Activated CD4-positive, alpha-beta T cell treated with anti-CD3 and anti-CD28 coated beads, Interleukin-2, amount 10 ng/mL, durations not matched to agents 7 days and 5 days (primary cell): ENCODE measurements at regions not wholly inside any gene's neighbourhood (a gene's known extent, or its start where the extent isn't known, plus 50 kb on each side); places are given as distances from the start of the nearest gene placed in this dataset.
"Not testable (repeated sequence)": the region's sequence is repeated elsewhere in the genome, so short reads cannot be mapped to it uniquely, and the experiment has no call there.

Source experiments
- CTCF ChIA-PET: fragments of 350-600 bp; sonication (Branson Sonifier 250); formaldehyde crosslinking; loops from one replicate; lab custom pipeline; 2021; ENCODE audit warnings: antibody characterized with exemption; lab: Charles Lee
- POLR2A ChIA-PET: fragments of 350-600 bp; sonication (Branson Sonifier 250); formaldehyde crosslinking; loops from one replicate; lab custom pipeline; 2021; ENCODE audit warnings: antibody characterized with exemption; lab: Charles Lee
- DNase-seq: peaks from one replicate; pipeline ENCODE4 v3.0.0-alpha.2; 2020
- H3K27ac Mint-ChIP-seq: one replicate; pipeline ENCODE4 v1.8.0; 2021; ENCODE audit warnings: mild to moderate bottlenecking, moderate library complexity, mixed read lengths
- H3K27me3 Mint-ChIP-seq: one replicate; pipeline ENCODE4 v1.8.0; 2021; ENCODE audit warnings: mixed read lengths
- H3K36me3 Mint-ChIP-seq: one replicate; pipeline ENCODE4 v1.8.0; 2021; ENCODE audit warnings: low read depth, mixed read lengths
- H3K4me1 Mint-ChIP-seq: one replicate; pipeline ENCODE4 v1.8.0; 2021; ENCODE audit warnings: mixed read lengths
- H3K4me3 Mint-ChIP-seq: one replicate; pipeline ENCODE4 v1.8.0; 2021; ENCODE audit warnings: mild to moderate bottlenecking, moderate library complexity, mixed read lengths
- H3K9me3 Mint-ChIP-seq: one replicate; pipeline ENCODE4 v1.8.0; 2021; ENCODE audit warnings: mixed read lengths

DNA sequence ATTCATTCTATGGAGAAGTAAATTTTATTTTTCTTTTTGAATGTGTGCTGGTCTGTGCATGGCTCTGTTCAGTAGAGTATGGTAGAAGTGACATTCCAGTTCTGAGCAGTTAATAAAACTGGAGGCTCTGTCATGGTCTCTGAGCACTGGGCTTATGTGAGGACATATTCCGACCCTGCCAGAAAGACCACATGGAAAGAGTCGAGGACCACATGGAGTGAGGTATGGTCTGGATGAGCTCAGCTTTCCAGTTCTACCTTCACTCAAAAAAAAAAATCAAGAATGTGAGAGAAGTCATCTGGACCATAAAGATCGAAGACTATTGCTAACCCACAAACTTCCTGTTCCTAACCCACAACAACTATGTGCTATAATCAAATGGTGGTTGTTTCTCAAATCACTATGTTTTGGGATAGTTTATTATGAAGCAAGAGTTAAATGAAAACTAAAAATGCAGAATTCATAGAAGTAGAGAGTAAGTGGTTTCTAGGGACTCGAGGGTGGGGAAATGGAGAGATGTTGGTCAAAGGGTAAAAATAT, 534.2 kb upstream of the ANO5 start:
- H3K27ac Mint-ChIP-seq: no peak overlapping the region
- no peaks in the 10 kb centered on the region for H3K36me3 Mint-ChIP-seq
- no peaks in the 10 kb centered on the region for H3K27me3 Mint-ChIP-seq
- no peak for DNase-seq
- peaks cover 2% of the 10 kb centered on the region for H3K4me1 Mint-ChIP-seq
- POLR2A ChIA-PET: no interaction called here
- H3K4me3 Mint-ChIP-seq: no peak overlapping the region
- CTCF ChIA-PET: no interaction called here
- peaks cover 2% of the 10 kb centered on the region for H3K9me3 Mint-ChIP-seq

DNA sequence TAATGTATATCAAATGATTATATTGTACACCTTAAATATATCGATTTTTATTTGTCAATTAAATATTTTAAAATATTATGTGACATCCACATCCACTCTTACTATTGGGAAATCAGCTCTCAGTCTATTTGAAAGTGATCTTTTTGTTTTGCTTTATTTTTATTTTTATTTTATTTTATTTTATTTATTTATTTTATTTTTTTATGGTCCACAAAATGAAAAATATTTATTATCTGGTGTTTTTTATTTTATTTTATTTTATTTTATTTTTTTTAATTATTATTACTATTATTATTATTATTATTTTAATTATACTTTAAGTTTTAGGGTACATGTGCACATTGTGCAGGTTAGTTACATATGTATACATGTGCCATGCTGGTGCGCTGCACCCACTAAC, 533.5 kb upstream of the ANO5 start:
- H3K36me3 Mint-ChIP-seq, DNase-seq, H3K27ac Mint-ChIP-seq, H3K4me3 Mint-ChIP-seq, CTCF ChIA-PET, H3K9me3 Mint-ChIP-seq, H3K4me1 Mint-ChIP-seq, POLR2A ChIA-PET, H3K27me3 Mint-ChIP-seq: not testable (repeated sequence)

DNA sequence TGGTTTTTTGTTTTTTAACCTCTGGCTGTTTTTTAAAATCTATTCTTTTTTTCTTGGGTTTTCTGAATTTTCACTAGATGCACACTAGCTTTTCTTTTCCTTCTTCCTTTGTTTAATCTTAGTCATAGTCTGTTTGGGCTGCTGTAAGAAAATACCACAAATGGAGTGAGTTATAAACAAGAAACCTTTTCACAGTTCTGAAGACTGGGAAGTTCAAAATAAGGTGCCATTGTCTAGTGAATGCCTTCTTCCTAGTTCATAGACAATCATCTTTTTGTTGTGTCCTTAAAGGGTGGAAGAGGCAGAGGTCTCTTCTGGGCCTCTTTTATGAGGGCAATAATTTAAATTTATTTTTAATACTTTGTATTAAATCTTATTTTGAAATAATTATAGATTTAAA, 532.9 kb upstream of the ANO5 start:
- Mint-ChIP-seq H3K4me1 (peaks cover 2% of the 10 kb centered on the region), H3K36me3 (no peaks in the 10 kb centered on the region), H3K9me3 (peaks cover 2% of the 10 kb centered on the region), H3K27me3 (no peaks in the 10 kb centered on the region), H3K27ac (no peak overlapping the region), H3K4me3 (no peak overlapping the region)
- POLR2A ChIA-PET: no interaction called here
- no peak for DNase-seq
- CTCF ChIA-PET: no interaction called here

DNA sequence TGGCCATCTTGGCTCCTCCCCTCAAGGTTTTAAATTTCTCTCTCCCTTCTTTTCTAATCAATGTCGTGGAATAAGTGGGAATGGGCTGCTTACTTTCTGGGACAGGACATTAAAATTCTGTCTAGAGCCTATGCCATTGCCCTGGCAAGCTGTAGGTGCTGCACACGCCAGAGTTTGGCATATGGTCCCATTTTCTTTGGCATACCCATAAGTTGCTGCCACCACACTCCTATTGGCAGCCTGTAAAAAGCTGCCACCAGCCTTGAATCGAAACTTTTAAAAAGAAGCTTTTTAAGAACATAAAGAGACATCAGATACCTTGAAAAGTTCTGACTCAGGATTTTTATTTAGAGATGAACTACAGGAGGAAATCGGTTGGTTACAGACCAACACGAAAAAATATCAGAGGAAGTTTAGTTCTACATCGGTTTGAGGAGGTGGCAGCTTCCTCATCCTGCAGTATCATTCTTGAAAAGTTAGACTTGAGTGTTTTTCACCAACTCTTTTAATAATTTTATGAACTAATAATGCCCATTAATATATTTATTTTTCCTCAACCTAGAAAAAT, 517.8 kb upstream of the ANO5 start:
- ChIA-PET CTCF (no interaction called here), POLR2A (no interaction called here)
- Mint-ChIP-seq H3K4me3 (no peak overlapping the region), H3K27me3 (no peaks in the 10 kb centered on the region), H3K4me1 (no peaks in the 10 kb centered on the region), H3K36me3 (no peaks in the 10 kb centered on the region), H3K27ac (no peak overlapping the region), H3K9me3 (peaks cover 6% of the 10 kb centered on the region)
- no peak for DNase-seq

DNA sequence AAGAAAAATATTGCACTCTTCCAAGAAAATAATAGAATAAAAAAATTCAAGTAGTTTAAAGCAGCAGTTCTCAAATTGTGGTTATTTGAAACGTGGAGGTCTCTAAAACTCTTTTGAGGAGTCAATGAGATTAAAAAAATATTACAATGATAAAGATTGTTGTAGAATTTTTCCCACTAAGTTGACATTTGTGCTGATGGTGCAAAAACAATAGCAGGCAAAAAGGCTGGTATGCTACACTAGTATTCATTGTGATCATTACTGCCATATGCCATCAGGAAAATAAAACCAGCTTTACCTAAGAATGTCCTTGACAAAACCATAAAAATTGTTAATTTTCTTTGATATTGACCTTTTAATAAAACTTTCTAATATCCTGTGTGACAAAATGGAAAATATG, 505.2 kb upstream of the ANO5 start:
- POLR2A ChIA-PET: no interaction called here
- H3K27me3 Mint-ChIP-seq: no peaks in the 10 kb centered on the region
- no peaks in the 10 kb centered on the region for H3K4me1 Mint-ChIP-seq
- DNase-seq: no peak
- H3K27ac Mint-ChIP-seq: no peak overlapping the region
- H3K36me3 Mint-ChIP-seq: no peaks in the 10 kb centered on the region
- CTCF ChIA-PET: interaction anchor here (0.6 kb wide), 1 partner anchor 180 kb away, joined by 3 read pairs; no protein-coding TSS in a partner anchor
- peaks cover 2% of the 10 kb centered on the region for H3K9me3 Mint-ChIP-seq
- no peak overlapping the region for H3K4me3 Mint-ChIP-seq

DNA sequence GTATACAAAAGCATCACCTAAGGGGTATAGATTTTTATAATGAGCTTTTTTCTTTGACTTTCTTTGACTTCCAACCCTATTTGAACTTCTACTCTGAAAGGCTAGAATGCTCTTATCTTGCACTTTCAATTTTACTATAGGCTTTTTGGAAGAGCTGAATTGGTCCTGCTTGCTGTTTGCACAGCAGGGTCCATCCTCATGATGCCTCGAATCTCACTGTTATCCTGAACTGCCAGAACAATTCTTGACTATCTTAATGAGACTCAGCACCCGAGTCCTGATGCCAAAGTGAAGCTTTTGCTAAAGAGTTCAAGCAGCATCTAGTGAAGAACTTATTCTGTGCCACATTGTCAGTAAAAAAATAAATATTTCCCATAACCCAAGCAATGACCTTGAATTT, 488.3 kb upstream of the ANO5 start:
- H3K36me3 Mint-ChIP-seq: no peaks in the 10 kb centered on the region
- DNase-seq: no peak
- no peak overlapping the region for H3K27ac Mint-ChIP-seq

DNA sequence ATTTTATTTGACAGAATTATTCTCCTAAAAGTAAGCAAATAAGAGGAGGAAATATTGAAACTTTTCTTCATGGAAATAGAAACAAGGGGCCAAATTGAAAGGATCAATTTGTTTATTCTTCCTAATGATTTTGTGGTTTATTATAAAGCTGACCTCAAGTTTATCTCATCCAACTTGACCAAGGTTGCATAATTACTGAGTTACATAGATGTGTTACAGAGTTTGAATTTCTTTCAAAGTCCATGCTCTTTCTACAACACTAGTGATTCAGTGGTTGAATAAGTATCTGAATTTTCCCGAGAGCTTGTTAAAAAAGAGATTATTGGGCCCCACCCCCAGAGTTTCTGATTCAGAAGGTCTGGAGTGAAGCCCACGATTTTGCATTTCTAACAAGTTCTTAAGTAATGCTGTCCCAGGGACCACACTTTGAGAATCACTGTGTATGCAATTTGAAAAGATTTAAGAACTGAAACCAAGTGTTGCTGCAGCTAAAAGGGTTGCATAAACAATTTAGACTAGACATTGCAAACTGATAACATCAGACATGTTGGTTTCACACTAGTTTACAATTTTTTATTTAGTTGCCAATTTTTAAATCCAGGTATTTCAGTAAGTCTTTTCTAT, 485.7 kb upstream of the ANO5 start:
- H3K4me1 Mint-ChIP-seq: no peaks in the 10 kb centered on the region
- H3K4me3 Mint-ChIP-seq: no peak overlapping the region
- ChIA-PET POLR2A (no interaction called here), CTCF (no interaction called here)
- no peak for DNase-seq
- no peak overlapping the region for H3K27ac Mint-ChIP-seq
- H3K9me3 Mint-ChIP-seq: no peaks in the 10 kb centered on the region
- H3K36me3 Mint-ChIP-seq: no peaks in the 10 kb centered on the region
- H3K27me3 Mint-ChIP-seq: no peaks in the 10 kb centered on the region

More for the DNA sequence above, 488.3 kb upstream of the ANO5 start:
- H3K4me1 Mint-ChIP-seq: no peaks in the 10 kb centered on the region
- CTCF ChIA-PET: no interaction called here
- H3K27me3 Mint-ChIP-seq: no peaks in the 10 kb centered on the region
- POLR2A ChIA-PET: no interaction called here
- no peak overlapping the region for H3K4me3 Mint-ChIP-seq
- H3K9me3 Mint-ChIP-seq: no peaks in the 10 kb centered on the region

DNA sequence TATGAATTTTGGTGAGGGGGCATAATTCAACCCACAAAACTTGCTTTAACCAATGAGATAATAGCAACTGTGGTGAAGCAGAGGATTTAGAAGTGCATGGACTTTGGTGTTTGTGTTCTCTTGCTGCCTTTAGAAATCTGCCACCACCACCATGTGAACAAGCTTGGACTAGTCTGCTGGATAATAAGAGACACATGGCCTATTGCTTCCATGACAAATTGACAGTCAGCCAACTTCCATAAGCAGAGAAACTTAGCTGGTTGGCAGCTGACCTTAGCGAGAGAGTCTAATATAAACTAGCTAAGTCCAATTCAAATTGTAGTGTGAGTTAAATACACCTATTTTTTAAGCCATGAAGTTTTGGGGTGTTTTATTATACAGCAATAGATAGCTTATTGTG, 482.1 kb upstream of the ANO5 start:
- H3K9me3 Mint-ChIP-seq: peaks cover 6% of the 10 kb centered on the region
- no peak overlapping the region for H3K27ac Mint-ChIP-seq
- DNase-seq: no peak
- no peak overlapping the region for H3K4me3 Mint-ChIP-seq
- POLR2A ChIA-PET: no interaction called here
- no peaks in the 10 kb centered on the region for H3K27me3 Mint-ChIP-seq
- H3K4me1 Mint-ChIP-seq: no peaks in the 10 kb centered on the region
- CTCF ChIA-PET: no interaction called here
- no peaks in the 10 kb centered on the region for H3K36me3 Mint-ChIP-seq

DNA sequence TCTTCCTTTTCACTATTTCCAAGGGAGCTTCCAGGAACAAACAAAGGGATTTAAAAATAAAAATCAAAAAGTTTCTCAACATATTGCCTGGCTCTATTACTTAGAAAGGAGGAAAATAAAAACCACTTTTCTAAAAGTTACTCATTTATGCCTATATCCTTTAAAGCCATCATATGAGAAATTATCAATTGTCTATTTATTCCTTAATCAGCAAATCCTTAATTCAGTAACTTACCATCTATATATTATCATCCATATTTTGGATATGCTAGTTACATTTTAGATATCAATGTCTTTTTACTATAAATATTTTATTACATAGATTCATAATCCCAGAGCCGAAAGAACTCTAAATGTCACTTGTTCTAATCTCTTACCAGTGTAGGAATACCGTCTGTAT, 481.5 kb upstream of the ANO5 start:
- Mint-ChIP-seq H3K4me1 (no peaks in the 10 kb centered on the region), H3K4me3 (no peak overlapping the region), H3K27ac (no peak overlapping the region), H3K27me3 (no peaks in the 10 kb centered on the region), H3K9me3 (peaks cover 6% of the 10 kb centered on the region), H3K36me3 (no peaks in the 10 kb centered on the region)
- POLR2A ChIA-PET: no interaction called here
- CTCF ChIA-PET: no interaction called here
- DNase-seq: no peak

DNA sequence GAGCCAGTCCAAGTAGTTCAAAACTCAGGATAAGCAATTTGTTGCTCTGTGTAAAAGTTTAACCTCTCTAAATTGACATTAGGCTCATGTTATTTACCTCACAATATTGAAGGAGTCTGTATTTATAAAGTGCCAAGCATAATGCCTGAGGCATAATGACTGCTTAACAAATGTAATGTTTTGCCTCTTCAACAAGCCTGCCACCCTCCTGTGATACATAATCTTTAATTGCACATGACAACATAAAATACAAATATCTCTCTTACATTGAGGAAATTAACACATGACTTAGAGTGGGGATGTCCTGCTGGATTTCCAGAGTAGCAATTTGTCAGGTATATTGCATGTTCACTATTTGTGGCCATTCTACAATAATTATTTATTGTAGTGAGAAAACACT, 469.2 kb upstream of the ANO5 start:
- Mint-ChIP-seq H3K4me3 (no peak overlapping the region), H3K9me3 (peaks cover 7% of the 10 kb centered on the region), H3K36me3 (no peaks in the 10 kb centered on the region), H3K4me1 (no peaks in the 10 kb centered on the region), H3K27ac (no peak overlapping the region), H3K27me3 (no peaks in the 10 kb centered on the region)
- no peak for DNase-seq
- ChIA-PET CTCF (no interaction called here), POLR2A (no interaction called here)

DNA sequence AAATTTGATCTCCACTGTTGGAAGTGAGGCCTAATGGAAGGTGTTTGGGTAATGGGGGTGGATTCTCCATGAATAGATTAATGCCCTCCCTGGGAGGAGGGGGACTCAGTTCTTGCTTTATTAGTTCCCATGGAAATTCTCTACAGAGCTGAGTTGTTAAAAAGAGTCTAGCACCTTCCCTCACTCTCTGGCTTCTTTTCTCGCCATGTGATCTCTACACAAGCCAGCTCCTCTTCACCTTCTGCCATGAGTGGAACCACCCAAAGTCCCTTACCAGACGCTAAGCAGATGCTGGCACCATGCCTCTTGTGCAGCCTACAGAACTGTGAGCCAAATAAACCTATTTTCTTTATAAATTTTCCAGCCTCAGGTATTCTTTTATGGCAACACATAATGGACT, 465.8 kb upstream of the ANO5 start:
- ChIA-PET CTCF (no interaction called here), POLR2A (no interaction called here)
- Mint-ChIP-seq H3K4me3 (no peak overlapping the region), H3K27me3 (no peaks in the 10 kb centered on the region), H3K4me1 (no peaks in the 10 kb centered on the region), H3K9me3 (peaks cover 10% of the 10 kb centered on the region), H3K27ac (no peak overlapping the region), H3K36me3 (no peaks in the 10 kb centered on the region)
- no peak for DNase-seq

DNA sequence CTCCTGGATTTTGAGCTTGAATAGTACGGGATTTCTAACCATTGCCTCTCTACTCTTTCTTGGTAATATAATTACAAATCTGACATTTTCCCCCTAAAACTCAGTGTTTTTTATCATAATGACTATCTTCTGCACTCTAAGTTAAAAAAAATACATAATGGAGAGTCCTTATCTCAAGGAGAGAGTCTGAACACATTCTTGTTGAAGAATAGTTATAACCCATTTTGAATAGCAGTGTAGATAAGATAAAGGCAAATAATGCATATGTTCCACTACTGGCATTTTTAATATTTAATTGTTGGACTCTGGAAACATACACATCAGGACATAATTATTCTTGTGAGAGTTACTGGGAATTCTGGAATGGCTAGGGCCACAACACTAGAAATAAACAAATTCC, 456.5 kb upstream of the ANO5 start:
- Mint-ChIP-seq H3K9me3 (peaks cover 7% of the 10 kb centered on the region), H3K27ac (no peak overlapping the region), H3K27me3 (no peaks in the 10 kb centered on the region), H3K36me3 (no peaks in the 10 kb centered on the region), H3K4me3 (no peak overlapping the region), H3K4me1 (no peaks in the 10 kb centered on the region)
- DNase-seq: no peak
- CTCF ChIA-PET: no interaction called here
- POLR2A ChIA-PET: no interaction called here

DNA sequence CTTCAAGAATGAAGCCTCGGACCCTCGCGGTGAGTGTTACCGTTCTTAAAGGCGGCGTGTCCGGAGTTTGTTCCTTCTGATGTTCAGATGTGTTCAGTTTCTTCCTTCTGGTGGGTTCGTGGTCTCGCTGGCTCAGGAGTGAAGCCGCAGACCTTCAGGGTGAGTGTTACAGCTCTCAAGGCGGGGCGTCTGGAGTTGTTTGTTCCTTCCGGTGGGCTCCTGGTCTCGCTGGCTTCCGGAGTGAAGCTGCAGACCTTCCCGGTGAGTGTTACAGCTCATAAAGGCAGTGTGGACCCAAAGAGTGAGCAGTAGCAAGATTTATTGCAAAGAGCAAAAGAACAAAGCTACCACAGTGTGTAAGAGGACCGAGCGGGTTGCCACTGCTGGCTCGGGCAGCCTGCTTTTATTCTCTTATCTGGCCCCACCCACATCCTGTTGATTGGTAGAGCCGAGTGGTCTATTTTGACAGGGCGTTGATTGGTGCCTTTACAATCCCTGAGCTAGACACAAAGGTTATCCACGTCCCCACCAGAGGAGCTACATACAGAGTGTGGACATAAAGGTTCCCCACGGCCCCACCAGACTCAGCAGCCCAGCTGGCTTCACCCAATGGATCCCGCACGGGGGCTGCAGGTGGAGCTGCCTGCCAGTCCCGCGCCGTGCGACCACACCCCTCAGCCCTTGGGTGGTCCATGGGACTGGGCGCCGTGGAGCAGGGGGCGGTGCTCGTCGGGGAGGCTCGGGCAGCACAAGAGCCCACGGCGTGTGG, 440.2 kb upstream of the ANO5 start:
- CTCF ChIA-PET, H3K27me3 Mint-ChIP-seq, H3K36me3 Mint-ChIP-seq, POLR2A ChIA-PET, H3K4me1 Mint-ChIP-seq: not testable (repeated sequence)
- peak overlapping the region; percentile 55 for H3K4me3 Mint-ChIP-seq
- H3K27ac Mint-ChIP-seq: peak overlapping the region; percentile 79
- H3K9me3 Mint-ChIP-seq: peaks cover 14% of the 10 kb centered on the region
- peak; percentile 11 for DNase-seq
